ENCODE measurements at regions not wholly inside any gene's neighbourhood (a gene's known extent, or its start where the extent isn't known, plus 50 kb on each side); places are given as distances from the start of the nearest gene placed in this dataset.

DNA sequence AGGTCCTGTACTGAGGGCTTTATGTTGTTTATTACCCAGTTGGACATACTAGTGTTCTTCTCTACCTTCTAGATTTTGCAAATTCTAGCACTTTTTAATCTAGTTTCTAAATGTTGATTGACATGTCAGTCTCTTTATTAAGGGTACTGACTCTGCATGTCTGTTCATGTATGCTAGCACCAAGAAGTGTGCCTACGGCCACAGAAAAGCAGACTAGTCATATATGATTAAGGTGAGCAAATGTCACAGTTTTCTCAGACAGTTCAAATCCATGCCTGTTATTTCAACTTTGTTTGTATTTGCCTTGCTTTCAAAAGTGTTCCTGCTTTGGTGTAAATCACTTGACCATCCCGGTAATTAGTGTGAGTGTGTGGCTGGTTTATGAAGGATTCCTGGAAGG lies 145.0 kb upstream of the DSEL start:
- TF ChIP-seq, protein P1, sequence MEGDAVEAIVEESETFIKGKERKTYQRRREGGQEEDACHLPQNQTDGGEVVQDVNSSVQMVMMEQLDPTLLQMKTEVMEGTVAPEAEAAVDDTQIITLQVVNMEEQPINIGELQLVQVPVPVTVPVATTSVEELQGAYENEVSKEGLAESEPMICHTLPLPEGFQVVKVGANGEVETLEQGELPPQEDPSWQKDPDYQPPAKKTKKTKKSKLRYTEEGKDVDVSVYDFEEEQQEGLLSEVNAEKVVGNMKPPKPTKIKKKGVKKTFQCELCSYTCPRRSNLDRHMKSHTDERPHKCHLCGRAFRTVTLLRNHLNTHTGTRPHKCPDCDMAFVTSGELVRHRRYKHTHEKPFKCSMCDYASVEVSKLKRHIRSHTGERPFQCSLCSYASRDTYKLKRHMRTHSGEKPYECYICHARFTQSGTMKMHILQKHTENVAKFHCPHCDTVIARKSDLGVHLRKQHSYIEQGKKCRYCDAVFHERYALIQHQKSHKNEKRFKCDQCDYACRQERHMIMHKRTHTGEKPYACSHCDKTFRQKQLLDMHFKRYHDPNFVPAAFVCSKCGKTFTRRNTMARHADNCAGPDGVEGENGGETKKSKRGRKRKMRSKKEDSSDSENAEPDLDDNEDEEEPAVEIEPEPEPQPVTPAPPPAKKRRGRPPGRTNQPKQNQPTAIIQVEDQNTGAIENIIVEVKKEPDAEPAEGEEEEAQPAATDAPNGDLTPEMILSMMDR (IDR thresholded peaks at IDR 0.05), result no peak
- no peak for TF ChIP-seq POLR2A (IDR thresholded peaks at IDR 0.05)

Data from upper lobe of left lung (tissue), 4 donors.